HepG2 (cell line): ENCODE measurements at regions not wholly inside any gene's neighbourhood (a gene's known extent, or its start where the extent isn't known, plus 50 kb on each side); places are given as distances from the start of the nearest gene placed in this dataset.

ENCODE experiments used
- ATAC-seq: fragments of 200-7000 bp; cut with Tn5 transposase; 3 replicates; pipeline ENCODE4 v1.9.1; 2020; ENCODE audit warnings: mild to moderate bottlenecking, moderate library complexity
- BruUV-seq: library from RNA; stranded (reverse); fragments of 400-500 nt; replicated peaks from 2 replicates; lab custom pipeline; 2021; lab: Mats Ljungman, UMichigan
- CTCF ChIA-PET: fragments of 300-600 bp; formaldehyde crosslinking; extraction: SDS; loops from one replicate; lab custom pipeline; 2021; ENCODE audit warnings: low total read pairs, inconsistent platforms, low intra/inter-chr PET ratio; lab: Yijun Ruan, JAX
- POLR2A ChIA-PET: fragments of 350-600 bp; sonication (Branson Sonifier 250); formaldehyde crosslinking; loops from one replicate; lab custom pipeline; 2020; ENCODE audit warnings: antibody characterized with exemption, inconsistent platforms; lab: Yijun Ruan, JAX
- DNase-seq: peaks from one replicate; pipeline ENCODE4 v3.0.0-alpha.2; 2015; ENCODE audit warnings: low spot score
- FAIRE-seq: peaks from 3 replicates; lab custom pipeline; 2011; peaks lifted over from hg19 to GRCh38; lab: Jason Lieb, UNC
- H2AFZ ChIP-seq: one replicate; pipeline ENCODE4 v1.6.1; 2011; ENCODE audit warnings: low read length, inconsistent platforms
- H3K27ac ChIP-seq: fragments of 300-600 bp; 3 replicates; pipeline ENCODE4 v1.8.0; 2011; ENCODE audit warnings: mixed run types, mild to moderate bottlenecking, mixed read lengths, low read length, inconsistent platforms; ENCODE audit not compliant: insufficient read depth; ENCODE audit errors: extremely low read length
- H3K27me3 ChIP-seq, 2 experiments: fragments of 200-600 bp in 1 of 2; 2 replicates in 1 of 2; 3 replicates in 1 of 2; pipeline versions ENCODE4 v1.6.0 to v1.8.0; 2011; ENCODE audit warnings: low read length in 2 of 2, mild to moderate bottlenecking in 2 of 2, moderate library complexity in 2 of 2, inconsistent platforms in 1 of 2; ENCODE audit not compliant: insufficient read depth in 2 of 2, control insufficient read depth in 1 of 2
- H3K36me3 ChIP-seq, 2 experiments: fragments of 200-600 bp in 1 of 2; replicated peaks in 1 of 2; 2 replicates in 1 of 2; 3 replicates in 1 of 2; pipeline versions ENCODE4 v1.5.1 to v1.8.0; 2011; ENCODE audit warnings: low read length in 2 of 2, inconsistent platforms in 1 of 2; ENCODE audit not compliant: insufficient read depth in 2 of 2, control insufficient read depth in 1 of 2
- H3K4me1 ChIP-seq: 2 replicates; pipeline ENCODE4 v1.5.1; 2012; ENCODE audit warnings: low read length, inconsistent platforms; ENCODE audit not compliant: insufficient read depth
- H3K4me2 ChIP-seq: 2 replicates; pipeline ENCODE4 v1.6.0; 2011; ENCODE audit warnings: low read depth, low read length, inconsistent platforms
- H3K4me3 ChIP-seq, 3 experiments: fragments of 200-600 bp in 1 of 3; sonication (generic), shearing (Covaris generic) in 1 of 3; replicated peaks in 1 of 3; 2 replicates each; pipeline ENCODE4 v1.5.1; 2011 to 2016; ENCODE audit warnings: low read length in 3 of 3, inconsistent platforms in 2 of 3, low read depth in 2 of 3, mild to moderate bottlenecking in 2 of 3, control low read depth in 1 of 3, mixed read lengths in 1 of 3; ENCODE audit not compliant: insufficient read depth in 1 of 3
- H3K79me2 ChIP-seq: one replicate; pipeline ENCODE4 v1.6.1; 2011; ENCODE audit warnings: low read length, inconsistent platforms; ENCODE audit not compliant: insufficient read depth
- H3K9ac ChIP-seq: 2 replicates; pipeline ENCODE4 v1.6.0; 2011; ENCODE audit warnings: mild to moderate bottlenecking, low read depth, low read length, inconsistent platforms; ENCODE audit not compliant: insufficient read depth
- H3K9me3 ChIP-seq: 2 replicates; pipeline ENCODE4 v1.5.1; 2012; ENCODE audit warnings: mild to moderate bottlenecking, low read length
- H4K20me1 ChIP-seq: 2 replicates; pipeline ENCODE4 v1.6.0; 2011; ENCODE audit warnings: inconsistent platforms, mild to moderate bottlenecking, low read length, moderate library complexity; ENCODE audit not compliant: insufficient read depth
- AKNA ChIP-seq: sonication (generic); formaldehyde crosslinking; IDR thresholded peaks from 2 replicates; pipeline ENCODE4 v1.4.0; 2020; ENCODE audit warnings: missing genetic modification reagents, borderline replicate concordance
- BORCS8-MEF2B ChIP-seq: sonication (generic); formaldehyde crosslinking; IDR thresholded peaks from 2 replicates; pipeline ENCODE4 v1.8.0; 2022; ENCODE audit warnings: mild to moderate bottlenecking, missing genetic modification reagents
- FOXJ3 ChIP-seq: sonication (generic); formaldehyde crosslinking; IDR thresholded peaks from 2 replicates; pipeline ENCODE4 v1.4.0; 2020; ENCODE audit warnings: missing genetic modification reagents, mild to moderate bottlenecking, borderline replicate concordance
- HMGXB3 ChIP-seq: sonication (generic); formaldehyde crosslinking; IDR thresholded peaks from 2 replicates; pipeline ENCODE4 v1.4.0; 2020; ENCODE audit warnings: missing genetic modification reagents, borderline replicate concordance
- LCORL ChIP-seq, 2 experiments: fragments of 450-650 bp in 1 of 2; sonication (generic) in 1 of 2; formaldehyde crosslinking in 1 of 2; IDR thresholded peaks; 2 replicates each; pipeline versions ENCODE4 v1.5.0 to v1.6.1; 2017 to 2020; ENCODE audit warnings: antibody characterized with exemption in 1 of 2, missing genetic modification reagents in 1 of 2
- SMARCC2 ChIP-seq: fragments of 450-650 bp; IDR thresholded peaks from 2 replicates; pipeline ENCODE4 v1.6.1; 2017; ENCODE audit warnings: antibody characterized with exemption, mild to moderate bottlenecking
- ZNF205 ChIP-seq: IDR thresholded peaks from 2 replicates; pipeline ENCODE4 v1.6.1; 2018; ENCODE audit warnings: missing biosample characterization, missing genetic modification reagents
- ZNF782 ChIP-seq: sonication (generic); formaldehyde crosslinking; IDR thresholded peaks from 2 replicates; pipeline ENCODE4 v1.4.0; 2020; ENCODE audit warnings: missing genetic modification reagents, mild to moderate bottlenecking, borderline replicate concordance
- WGBS: methylation state at CpG from one replicate; pipeline ENCODE4 v1.1.6; 2017; ENCODE audit warnings: low lambda C conversion rate; 5-methylcytosine and 5-hydroxymethylcytosine counted together
- in situ Hi-C: cut with HindIII; loops from 2 replicates; pipeline ENCODE4 v1.10.0; 2017; ENCODE audit warnings: low pct_unique_long_range_greater_than_20kb; ENCODE audit not compliant: extremely low pct_ligation_motif_present
- intact Hi-C: fragments of 100-400 bp; cut with micrococcal nuclease; formaldehyde crosslinking; loops from one replicate; pipeline ENCODE4 v1.10.0; 2022; ENCODE audit not compliant: unreplicated experiment

- no TSS peak for BruUV-seq
- TF ChIP-seq LCORL (IDR thresholded peaks at IDR 0.05) (no peak), LCORL (CRISPR knock-in tag; IDR thresholded peaks at IDR 0.05) (0 out of 2 replicates have a peak, but pooled peaks have one; percentile 15), SMARCC2 (no peak), BORCS8-MEF2B (no peak), ZNF782 (CRISPR knock-in tag) (no peak), FOXJ3 (CRISPR knock-in tag) (0 out of 2 replicates have a peak, but pooled peaks have one; percentile 26), AKNA (no peak), HMGXB3 (CRISPR knock-in tag) (no peak), ZNF205 (CRISPR knock-in tag) (0 out of 2 replicates have a peak, but pooled peaks have one; percentile 36)
- FAIRE-seq (no peak), ATAC-seq (peak; percentile 37; the same call in 2 of the 3 replicates), DNase-seq (no peak)
- Histone ChIP-seq H3K79me2 (no peaks in the 10 kb centered on the region), H3K4me1 (peaks cover 45% of the 10 kb centered on the region), H4K20me1 (no peaks in the 10 kb centered on the region), H3K9ac (no peak overlapping the region), H3K9me3 (no peaks in the 10 kb centered on the region), H3K27me3 (no peaks in the 10 kb centered on the region), H3K36me3 (no peaks in the 10 kb centered on the region), H3K4me2 (peak overlapping the region; percentile 19; the same call in 1 of the 2 replicates), H3K27ac (no peak overlapping the region), H3K4me3 (no peak overlapping the region), H2AFZ (no peak overlapping the region)
- intact Hi-C loops: loop anchor here (10.0 kb wide), 1 partner anchor 306 kb away; the partner anchor contains the start of gene PROX1
- WGBS: 87% methylated on average over 3 of the region's 3 CpGs
- POLR2A ChIA-PET: no interaction called here
- in situ Hi-C loops: no loop called here
- CTCF ChIA-PET: no interaction called here
Observed at GRCh38 chr1:213678753-213679152, 309.0 kb upstream of the PROX1 start.
